K562 (cell line): ENCODE measurements at regions not wholly inside any gene's neighbourhood (a gene's known extent, or its start where the extent isn't known, plus 50 kb on each side); places are given as distances from the start of the nearest gene placed in this dataset.

Experiments used
- ATAC-seq: fragments of 200-7000 bp; cut with Tn5 transposase; 3 replicates; pipeline ENCODE4 v1.9.1; 2020; ENCODE audit warnings: moderate library complexity
- BruUV-seq: library from RNA; stranded (reverse); fragments of 400-500 nt; replicated peaks from 2 replicates; lab custom pipeline; 2021; lab: Mats Ljungman, UMichigan
- CTCF ChIA-PET: fragments of 300-600 bp; formaldehyde crosslinking; extraction: SDS; loops from one replicate; lab custom pipeline; 2021; ENCODE audit warnings: low intra/inter-chr PET ratio; lab: Yijun Ruan, JAX
- POLR2A ChIA-PET: fragments of 300-600, 350-650 bp; sonication (Branson Sonifier 250); formaldehyde crosslinking; extraction: SDS; loops from one replicate; lab custom pipeline; 2021; ENCODE audit warnings: antibody characterized with exemption, inconsistent platforms; lab: Yijun Ruan, JAX
- DNase-seq, 4 experiments: peaks; one replicate each; pipeline versions ENCODE4 v3.0.0 to v3.0.0-alpha.2; 2011 to 2018; ENCODE audit warnings: low spot score in 3 of 4, mixed read lengths in 3 of 4; ENCODE audit errors: extremely low read depth in 1 of 4
- FAIRE-seq: peaks from 2 replicates; lab custom pipeline; 2011; peaks lifted over from hg19 to GRCh38; lab: Jason Lieb, UNC
- H2AFZ ChIP-seq: 2 replicates; pipeline ENCODE4 v1.6.0; 2011; ENCODE audit warnings: low read depth, low read length, control low read depth, inconsistent platforms
- H3K27ac ChIP-seq: fragments of 200-600 bp; 3 replicates; pipeline ENCODE4 v1.8.0; 2011; ENCODE audit warnings: low read depth, mild to moderate bottlenecking, control low read depth, inconsistent platforms, low read length, moderate library complexity, mixed read lengths; ENCODE audit errors: extremely low read depth
- H3K27me3 ChIP-seq, 2 experiments: fragments of 300-600 bp in 1 of 2; 2 replicates in 1 of 2; 3 replicates in 1 of 2; pipeline versions ENCODE4 v1.6.0 to v1.8.0; 2011; ENCODE audit warnings: inconsistent platforms in 2 of 2, low read length in 2 of 2, mild to moderate bottlenecking in 1 of 2, mixed read lengths in 1 of 2, moderate library complexity in 1 of 2; ENCODE audit not compliant: control insufficient read depth in 2 of 2, insufficient read depth in 2 of 2
- H3K36me3 ChIP-seq: fragments of 300-600 bp; 3 replicates; pipeline ENCODE4 v1.8.0; 2011; ENCODE audit warnings: mild to moderate bottlenecking, low read length, inconsistent platforms; ENCODE audit not compliant: control insufficient read depth, insufficient read depth
- H3K4me1 ChIP-seq, 2 experiments: fragments of 200-600 bp in 1 of 2; replicated peaks in 1 of 2; 2 replicates in 1 of 2; 3 replicates in 1 of 2; pipeline versions ENCODE4 v1.5.1 to v1.8.0; 2011; ENCODE audit warnings: inconsistent platforms in 2 of 2, low read length in 2 of 2, mild to moderate bottlenecking in 1 of 2, mixed read lengths in 1 of 2, moderate library complexity in 1 of 2; ENCODE audit not compliant: control insufficient read depth in 2 of 2, insufficient read depth in 2 of 2
- H3K4me2 ChIP-seq: 2 replicates; pipeline ENCODE4 v1.6.1; 2011; ENCODE audit warnings: low read length, control low read depth, inconsistent platforms, mixed read lengths; ENCODE audit not compliant: insufficient read depth
- H3K4me3 ChIP-seq: fragments of 200-600 bp; sonication (generic), shearing (Covaris generic); 2 replicates; pipeline ENCODE4 v1.5.1; 2016; ENCODE audit warnings: control low read depth, inconsistent platforms
- H3K79me2 ChIP-seq: fragments of 200-600 bp; 3 replicates; pipeline ENCODE4 v1.8.0; 2011; ENCODE audit warnings: low read length, inconsistent platforms; ENCODE audit not compliant: control insufficient read depth, insufficient read depth
- H3K9ac ChIP-seq, 2 experiments: 2 replicates each; pipeline versions ENCODE4 v1.6.0 to v1.6.1; 2011; ENCODE audit warnings: low read depth in 2 of 2, low read length in 2 of 2, control low read depth in 1 of 2, inconsistent platforms in 1 of 2, mild to moderate bottlenecking in 1 of 2, mixed read lengths in 1 of 2; ENCODE audit not compliant: insufficient read depth in 1 of 2
- H3K9me1 ChIP-seq: one replicate; pipeline ENCODE4 v1.6.0; 2011; ENCODE audit warnings: inconsistent platforms, mild to moderate bottlenecking, low read length, moderate library complexity; ENCODE audit not compliant: control insufficient read depth, insufficient read depth
- H3K9me3 ChIP-seq: replicated peaks from 2 replicates; pipeline ENCODE4 v1.5.1; 2011; ENCODE audit warnings: low read depth, low read length, inconsistent platforms; ENCODE audit not compliant: control insufficient read depth, insufficient read depth
- H4K20me1 ChIP-seq: replicated peaks from 2 replicates; pipeline ENCODE4 v1.6.1; 2011; ENCODE audit warnings: low read length, inconsistent platforms, mixed read lengths; ENCODE audit not compliant: control insufficient read depth, insufficient read depth
- BRCA1 ChIP-seq, 2 experiments: fragments of 450-650 bp in 1 of 2; sonication (generic) in 1 of 2; formaldehyde crosslinking in 1 of 2; IDR thresholded peaks; 2 replicates each; pipeline versions ENCODE4 v1.5.0 to v1.6.1; 2017 to 2020; ENCODE audit warnings: mild to moderate bottlenecking in 1 of 2, missing genetic modification reagents in 1 of 2
- COPS2 ChIP-seq: fragments of 450-650 bp; conservative IDR thresholded peaks from 2 replicates; pipeline ENCODE4 v1.6.1; 2016; ENCODE audit warnings: mild to moderate bottlenecking, moderate library complexity
- DNMT1 ChIP-seq: fragments of 450-650 bp; IDR thresholded peaks from 2 replicates; pipeline ENCODE4 v1.6.1; 2016; ENCODE audit warnings: antibody characterized with exemption, mild to moderate bottlenecking
- KLF13 ChIP-seq: fragments of 450-650 bp; IDR thresholded peaks from 2 replicates; pipeline ENCODE4 v1.6.1; 2016; ENCODE audit warnings: missing genetic modification characterization, low read depth, mild to moderate bottlenecking, missing compliant biosample characterization, moderate library complexity, borderline replicate concordance
- MEF2D ChIP-seq: conservative IDR thresholded peaks from 2 replicates; pipeline ENCODE4 v1.6.1; 2016; ENCODE audit warnings: low read depth, missing genetic modification characterization, missing compliant biosample characterization
- RAD51 ChIP-seq: fragments of 450-650 bp; IDR thresholded peaks from 2 replicates; pipeline ENCODE4 v1.7.1; 2016; ENCODE audit warnings: low read depth, mild to moderate bottlenecking, borderline replicate concordance
- TEAD1 ChIP-seq, 2 experiments: fragments of 450-650 bp in 1 of 2; sonication (generic) in 1 of 2; formaldehyde crosslinking; IDR thresholded peaks; 2 replicates each; pipeline versions ENCODE4 v1.4.0 to v1.8.0; 2020 to 2022; ENCODE audit warnings: mild to moderate bottlenecking in 2 of 2, missing genetic modification reagents in 1 of 2
- ZNF184 ChIP-seq: sonication (generic); formaldehyde crosslinking; IDR thresholded peaks from 2 replicates; pipeline ENCODE4 v1.5.0; 2020; ENCODE audit warnings: missing genetic modification reagents
- WGBS: fragments of 100-300 bp; shearing (Covaris generic); methylation state at CpG from one replicate; pipeline ENCODE4 v1.1.6; 2016; ENCODE audit warnings: low coverage, mixed read lengths; ENCODE audit not compliant: insufficient coverage; ENCODE audit errors: missing lambda C conversion rate; 5-methylcytosine and 5-hydroxymethylcytosine counted together
- in situ Hi-C: fragments of 300-500 bp; cut with MboI; formaldehyde crosslinking; loops from 4 replicates; pipeline ENCODE4 v1.15.0; 2018; ENCODE audit warnings: inconsistent platforms, mixed read lengths
- intact Hi-C: fragments of 100-400 bp; cut with micrococcal nuclease; formaldehyde crosslinking; loops from 2 replicates; pipeline ENCODE4 v1.14.2; 2022
- TF ChIP-seq, protein P1 (sequence below), 2 experiments: IDR thresholded peaks; 2 replicates each; pipeline ENCODE4 v1.6.1; 2012; ENCODE audit warnings: improper control_type of control experiment in 2 of 2, low read depth in 2 of 2, low read length in 2 of 2, borderline replicate concordance in 1 of 2
- TF ChIP-seq, protein P2 (sequence below): fragments of 250-450 bp; sonication (Bioruptor Pico); IDR thresholded peaks from 2 replicates; pipeline ENCODE4 v1.5.0; 2021; ENCODE audit warnings: mild to moderate bottlenecking, borderline replicate concordance

DNA sequence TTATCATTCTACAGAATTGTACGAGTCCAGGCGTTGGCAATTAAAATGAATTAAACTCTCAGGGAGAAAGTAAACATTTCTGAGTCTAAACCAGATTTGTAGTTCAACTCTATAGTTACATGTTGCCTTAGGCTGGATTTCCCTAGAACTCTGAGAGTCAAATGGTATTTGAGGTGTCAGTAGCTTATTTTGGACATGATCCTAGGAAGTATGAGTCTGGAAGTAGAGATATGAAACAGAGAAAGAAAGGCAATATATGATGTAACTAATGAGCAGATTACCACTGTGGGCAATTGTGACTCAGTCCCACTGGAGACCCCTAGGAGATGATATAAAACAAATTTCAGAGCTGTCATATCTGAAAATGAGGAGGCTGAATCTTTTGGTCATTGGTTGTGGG, 199.1 kb upstream of the UBE2E3 start:
- H3K9me1 ChIP-seq = no peaks in the 10 kb centered on the region
- FAIRE-seq = no peak
- TF ChIP-seq COPS2 (no peak), TEAD1 (CRISPR knock-in tag; IDR thresholded peaks at IDR 0.05) (no peak), DNMT1 (no peak), KLF13 (tag) (no peak), ZNF184 (CRISPR knock-in tag) (no peak), RAD51 (no peak), BRCA1 (IDR thresholded peaks at IDR 0.05) (no peak), BRCA1 (CRISPR knock-in tag; IDR thresholded peaks at IDR 0.05) (no peak), MEF2D (no peak)
- TF ChIP-seq, protein P1, sequence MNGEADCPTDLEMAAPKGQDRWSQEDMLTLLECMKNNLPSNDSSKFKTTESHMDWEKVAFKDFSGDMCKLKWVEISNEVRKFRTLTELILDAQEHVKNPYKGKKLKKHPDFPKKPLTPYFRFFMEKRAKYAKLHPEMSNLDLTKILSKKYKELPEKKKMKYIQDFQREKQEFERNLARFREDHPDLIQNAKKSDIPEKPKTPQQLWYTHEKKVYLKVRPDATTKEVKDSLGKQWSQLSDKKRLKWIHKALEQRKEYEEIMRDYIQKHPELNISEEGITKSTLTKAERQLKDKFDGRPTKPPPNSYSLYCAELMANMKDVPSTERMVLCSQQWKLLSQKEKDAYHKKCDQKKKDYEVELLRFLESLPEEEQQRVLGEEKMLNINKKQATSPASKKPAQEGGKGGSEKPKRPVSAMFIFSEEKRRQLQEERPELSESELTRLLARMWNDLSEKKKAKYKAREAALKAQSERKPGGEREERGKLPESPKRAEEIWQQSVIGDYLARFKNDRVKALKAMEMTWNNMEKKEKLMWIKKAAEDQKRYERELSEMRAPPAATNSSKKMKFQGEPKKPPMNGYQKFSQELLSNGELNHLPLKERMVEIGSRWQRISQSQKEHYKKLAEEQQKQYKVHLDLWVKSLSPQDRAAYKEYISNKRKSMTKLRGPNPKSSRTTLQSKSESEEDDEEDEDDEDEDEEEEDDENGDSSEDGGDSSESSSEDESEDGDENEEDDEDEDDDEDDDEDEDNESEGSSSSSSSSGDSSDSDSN (IDR thresholded peaks at IDR 0.05; ENCODE audit: borderline replicate concordance in 1 of 2, low read depth in 2 of 2, low read length in 2 of 2) = no peak
- TF ChIP-seq, protein P2, sequence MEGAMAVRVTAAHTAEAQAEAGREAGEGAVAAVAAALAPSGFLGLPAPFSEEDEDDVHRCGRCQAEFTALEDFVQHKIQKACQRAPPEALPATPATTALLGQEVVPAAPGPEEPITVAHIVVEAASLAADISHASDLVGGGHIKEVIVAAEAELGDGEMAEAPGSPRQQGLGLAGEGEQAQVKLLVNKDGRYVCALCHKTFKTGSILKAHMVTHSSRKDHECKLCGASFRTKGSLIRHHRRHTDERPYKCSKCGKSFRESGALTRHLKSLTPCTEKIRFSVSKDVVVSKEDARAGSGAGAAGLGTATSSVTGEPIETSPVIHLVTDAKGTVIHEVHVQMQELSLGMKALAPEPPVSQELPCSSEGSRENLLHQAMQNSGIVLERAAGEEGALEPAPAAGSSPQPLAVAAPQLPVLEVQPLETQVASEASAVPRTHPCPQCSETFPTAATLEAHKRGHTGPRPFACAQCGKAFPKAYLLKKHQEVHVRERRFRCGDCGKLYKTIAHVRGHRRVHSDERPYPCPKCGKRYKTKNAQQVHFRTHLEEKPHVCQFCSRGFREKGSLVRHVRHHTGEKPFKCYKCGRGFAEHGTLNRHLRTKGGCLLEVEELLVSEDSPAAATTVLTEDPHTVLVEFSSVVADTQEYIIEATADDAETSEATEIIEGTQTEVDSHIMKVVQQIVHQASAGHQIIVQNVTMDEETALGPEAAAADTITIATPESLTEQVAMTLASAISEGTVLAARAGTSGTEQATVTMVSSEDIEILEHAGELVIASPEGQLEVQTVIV (CRISPR knock-in tag) = no peak
- DNase-seq = no peak
- in situ Hi-C loops = no loop called here
- ChIA-PET POLR2A (no interaction called here), CTCF (no interaction called here)
- no peaks in the 10 kb centered on the region for H3K79me2 ChIP-seq
- H3K9ac ChIP-seq = no peak overlapping the region
- no peak overlapping the region for H3K4me2 ChIP-seq
- no peak overlapping the region for H2AFZ ChIP-seq
- no peaks in the 10 kb centered on the region for H3K4me1 ChIP-seq
- no peak overlapping the region for H3K27ac ChIP-seq
- no peaks in the 10 kb centered on the region for H3K9me3 ChIP-seq
- H4K20me1 ChIP-seq = no peaks in the 10 kb centered on the region
- intact Hi-C loops = no loop called here
- WGBS = 4% methylated on average over 2 of the region's 2 CpGs
- H3K36me3 ChIP-seq = no peaks in the 10 kb centered on the region
- no peaks in the 10 kb centered on the region for H3K27me3 ChIP-seq
- no TSS peak for BruUV-seq
- ATAC-seq = no peak
- no peak overlapping the region for H3K4me3 ChIP-seq
